MCF 10A (cell line): ENCODE measurements at regions not wholly inside any gene's neighbourhood (a gene's known extent, or its start where the extent isn't known, plus 50 kb on each side); places are given as distances from the start of the nearest gene placed in this dataset.

ENCODE experiments used
- BruUV-seq: library from RNA; stranded (reverse); fragments of 400-500 nt; replicated peaks from 2 replicates; lab custom pipeline; 2021; lab: Mats Ljungman, UMichigan
- CTCF ChIA-PET: fragments of 300-600 bp; sonication (Branson Sonifier 250); formaldehyde crosslinking; extraction: SDS; loops from one replicate; lab custom pipeline; 2021; ENCODE audit warnings: antibody characterized with exemption, inconsistent platforms; lab: Yijun Ruan, JAX
- POLR2A ChIA-PET: fragments of 300-600, 350-650 bp; sonication (Branson Sonifier 250); formaldehyde crosslinking; extraction: SDS; loops from one replicate; lab custom pipeline; 2020; ENCODE audit warnings: antibody characterized with exemption, inconsistent platforms; lab: Yijun Ruan, JAX
- DNase-seq: peaks from one replicate; pipeline ENCODE4 v3.0.0-alpha.2; 2018; ENCODE audit not compliant: unreplicated experiment
- H3K27ac Mint-ChIP-seq: one replicate; pipeline ENCODE4 v1.8.0; 2022; ENCODE audit warnings: mild to moderate bottlenecking, low read depth, mixed read lengths; ENCODE audit not compliant: unreplicated experiment
- H3K27me3 Mint-ChIP-seq: one replicate; pipeline ENCODE4 v1.8.0; 2022; ENCODE audit warnings: mixed read lengths; ENCODE audit not compliant: insufficient read depth, unreplicated experiment
- H3K36me3 Mint-ChIP-seq: one replicate; pipeline ENCODE4 v1.8.0; 2022; ENCODE audit warnings: mild to moderate bottlenecking, moderate library complexity, mixed read lengths; ENCODE audit not compliant: insufficient read depth, unreplicated experiment
- H3K4me1 Mint-ChIP-seq: one replicate; pipeline ENCODE4 v1.8.0; 2022; ENCODE audit warnings: mixed read lengths; ENCODE audit not compliant: insufficient read depth, unreplicated experiment
- H3K4me3 Mint-ChIP-seq: one replicate; pipeline ENCODE4 v1.8.0; 2022; ENCODE audit warnings: mild to moderate bottlenecking, moderate library complexity, mixed read lengths; ENCODE audit not compliant: unreplicated experiment
- H3K9me3 Mint-ChIP-seq: one replicate; pipeline ENCODE4 v1.8.0; 2022; ENCODE audit warnings: mixed read lengths; ENCODE audit not compliant: unreplicated experiment
- intact Hi-C: fragments of 100-400 bp; cut with micrococcal nuclease; formaldehyde crosslinking; loops from 2 replicates; pipeline ENCODE4 v1.14.1; 2022
- TF ChIP-seq, protein P1 (sequence below): fragments of 200-600 bp; IDR thresholded peaks from one replicate; pipeline ENCODE4 v1.8.0; 2022; ENCODE audit warnings: antibody characterized with exemption, mild to moderate bottlenecking; ENCODE audit not compliant: unreplicated experiment

GRCh38 chr1:79885101-79885500 is 878.6 kb upstream of the ADGRL4 start:
- DNase-seq, result no peak

DNA sequence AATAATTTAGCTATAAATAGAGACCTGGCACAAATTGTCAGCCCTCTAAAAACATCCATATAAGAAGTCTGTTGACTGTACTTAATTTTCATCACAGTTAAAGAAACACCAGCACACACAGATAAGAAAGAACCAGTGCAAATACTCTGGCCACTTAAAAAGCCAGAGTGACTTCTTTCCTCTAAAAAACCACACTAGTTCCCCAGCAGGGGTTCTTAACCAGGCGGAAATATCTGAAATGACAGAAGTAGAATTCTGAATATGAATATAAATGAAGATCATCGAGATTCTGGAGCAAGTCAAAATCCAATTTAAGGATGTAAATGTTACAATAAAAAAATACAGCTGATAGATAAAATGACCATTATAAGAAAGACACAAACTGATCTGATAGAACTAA is 870.6 kb upstream of the ADGRL4 start:
- no peaks in the 10 kb centered on the region for H3K27me3 Mint-ChIP-seq
- CTCF ChIA-PET, result interaction anchor here (0.7 kb wide), 1 partner anchor 1321 kb away, joined by 3 read pairs; no protein-coding TSS in a partner anchor
- peaks cover 27% of the 10 kb centered on the region for H3K9me3 Mint-ChIP-seq
- TF ChIP-seq, protein P1, sequence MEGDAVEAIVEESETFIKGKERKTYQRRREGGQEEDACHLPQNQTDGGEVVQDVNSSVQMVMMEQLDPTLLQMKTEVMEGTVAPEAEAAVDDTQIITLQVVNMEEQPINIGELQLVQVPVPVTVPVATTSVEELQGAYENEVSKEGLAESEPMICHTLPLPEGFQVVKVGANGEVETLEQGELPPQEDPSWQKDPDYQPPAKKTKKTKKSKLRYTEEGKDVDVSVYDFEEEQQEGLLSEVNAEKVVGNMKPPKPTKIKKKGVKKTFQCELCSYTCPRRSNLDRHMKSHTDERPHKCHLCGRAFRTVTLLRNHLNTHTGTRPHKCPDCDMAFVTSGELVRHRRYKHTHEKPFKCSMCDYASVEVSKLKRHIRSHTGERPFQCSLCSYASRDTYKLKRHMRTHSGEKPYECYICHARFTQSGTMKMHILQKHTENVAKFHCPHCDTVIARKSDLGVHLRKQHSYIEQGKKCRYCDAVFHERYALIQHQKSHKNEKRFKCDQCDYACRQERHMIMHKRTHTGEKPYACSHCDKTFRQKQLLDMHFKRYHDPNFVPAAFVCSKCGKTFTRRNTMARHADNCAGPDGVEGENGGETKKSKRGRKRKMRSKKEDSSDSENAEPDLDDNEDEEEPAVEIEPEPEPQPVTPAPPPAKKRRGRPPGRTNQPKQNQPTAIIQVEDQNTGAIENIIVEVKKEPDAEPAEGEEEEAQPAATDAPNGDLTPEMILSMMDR, result no peak
- no peak overlapping the region for H3K4me3 Mint-ChIP-seq
- H3K36me3 Mint-ChIP-seq, result no peaks in the 10 kb centered on the region
- no peak overlapping the region for H3K27ac Mint-ChIP-seq
- POLR2A ChIA-PET, result no interaction called here
- DNase-seq, result no peak
- no peaks in the 10 kb centered on the region for H3K4me1 Mint-ChIP-seq
- BruUV-seq, result no TSS peak
- intact Hi-C loops, result no loop called here

More at GRCh38 chr1:79885101-79885500, 878.6 kb upstream of the ADGRL4 start:
- Mint-ChIP-seq H3K36me3 (no peaks in the 10 kb centered on the region), H3K27ac (no peak overlapping the region), H3K9me3 (peaks cover 7% of the 10 kb centered on the region), H3K4me1 (no peaks in the 10 kb centered on the region), H3K4me3 (no peak overlapping the region), H3K27me3 (no peaks in the 10 kb centered on the region)
- BruUV-seq, result no TSS peak
- intact Hi-C loops, result no loop called here
- POLR2A ChIA-PET, result no interaction called here
- CTCF ChIA-PET, result no interaction called here
- TF ChIP-seq, protein P1, result no peak

DNA sequence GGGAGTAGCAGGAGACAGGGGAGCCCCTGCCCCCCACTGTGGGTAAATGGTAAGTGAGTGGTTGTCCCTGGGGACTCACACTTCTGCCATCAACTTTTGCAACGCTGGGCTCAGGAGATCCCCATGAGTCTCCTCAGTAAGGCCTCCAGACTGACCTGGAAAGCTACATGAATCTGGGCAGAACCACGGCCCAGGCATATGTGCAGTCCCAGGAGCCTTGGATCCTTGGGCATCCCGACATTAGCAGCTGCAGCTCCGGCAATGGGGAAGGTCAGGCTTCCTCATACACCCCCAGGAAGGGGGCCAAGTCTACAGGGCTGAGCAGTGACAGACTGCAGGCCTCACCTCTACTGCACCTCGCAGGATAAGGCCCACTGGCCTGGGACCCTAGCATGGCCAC is 868.7 kb upstream of the ADGRL4 start:
- POLR2A ChIA-PET, result no interaction called here
- H3K4me1 Mint-ChIP-seq, result no peaks in the 10 kb centered on the region

DNA sequence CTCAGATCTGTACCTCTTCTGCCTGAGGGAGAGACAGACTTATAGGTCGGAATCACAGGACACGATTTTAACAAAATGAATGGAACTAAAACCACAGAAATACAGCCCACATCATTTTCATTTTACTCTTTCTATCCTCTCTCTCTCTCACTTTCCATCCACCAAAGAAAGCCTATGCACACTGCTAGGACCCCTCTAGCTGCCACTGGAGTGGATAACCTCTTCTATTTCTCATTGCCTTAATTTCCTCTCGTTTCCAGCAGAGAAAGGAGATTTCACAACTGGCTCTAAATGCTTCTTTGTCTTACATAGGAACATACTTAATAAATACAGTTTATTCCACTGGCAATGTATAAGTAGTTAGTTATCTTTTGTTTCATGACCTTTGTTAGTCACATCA is 867.8 kb upstream of the ADGRL4 start:
- BruUV-seq, result no TSS peak
- Mint-ChIP-seq H3K4me3 (no peak overlapping the region), H3K36me3 (no peaks in the 10 kb centered on the region), H3K4me1 (no peaks in the 10 kb centered on the region), H3K27me3 (no peaks in the 10 kb centered on the region), H3K27ac (no peak overlapping the region), H3K9me3 (peaks cover 18% of the 10 kb centered on the region)
- POLR2A ChIA-PET, result no interaction called here
- CTCF ChIA-PET, result no interaction called here
- TF ChIP-seq, protein P1, result no peak
- DNase-seq, result no peak
- intact Hi-C loops, result no loop called here

More for the DNA sequence above, 868.7 kb upstream of the ADGRL4 start:
- no peaks in the 10 kb centered on the region for H3K36me3 Mint-ChIP-seq
- TF ChIP-seq, protein P1, result no peak
- H3K27me3 Mint-ChIP-seq, result no peaks in the 10 kb centered on the region
- CTCF ChIA-PET, result no interaction called here
- H3K27ac Mint-ChIP-seq, result no peak overlapping the region
- peaks cover 20% of the 10 kb centered on the region for H3K9me3 Mint-ChIP-seq
- intact Hi-C loops, result no loop called here
- no TSS peak for BruUV-seq
- no peak for DNase-seq
- no peak overlapping the region for H3K4me3 Mint-ChIP-seq
